HG03354 (cell line): ENCODE measurements at regions not wholly inside any gene's neighbourhood (a gene's known extent, or its start where the extent isn't known, plus 50 kb on each side); places are given as distances from the start of the nearest gene placed in this dataset.
"Not testable (repeated sequence)": the region's sequence is repeated elsewhere in the genome, so short reads cannot be mapped to it uniquely, and the experiment has no call there.

Source experiments
- ATAC-seq: cut with Tn5 transposase; IDR thresholded peaks from one replicate; pipeline ENCODE4 v1.9.1; 2021; ENCODE audit warnings: mild to moderate bottlenecking; ENCODE audit not compliant: unreplicated experiment, poor library complexity, severe bottlenecking

DNA sequence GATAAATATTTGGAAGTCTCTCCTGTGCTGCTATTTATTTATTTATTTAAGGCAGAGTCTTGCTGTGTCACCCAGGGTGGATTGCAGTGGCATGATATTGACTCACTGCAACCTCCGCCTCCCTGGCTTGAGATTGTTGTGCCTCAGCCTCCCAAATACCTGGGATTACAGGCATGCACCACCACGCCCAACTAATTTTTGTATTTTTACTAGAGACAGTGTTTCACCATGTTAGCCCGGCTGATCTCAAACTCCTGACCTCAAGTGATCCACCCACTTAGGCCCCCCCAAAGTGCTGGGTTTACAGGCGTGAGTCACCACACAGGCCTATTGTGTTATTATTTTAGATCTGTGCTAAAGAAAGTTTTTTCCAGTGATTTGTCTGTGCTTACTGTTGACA, 225.2 kb downstream of the CCER1 start:
- ATAC-seq: no peak

DNA sequence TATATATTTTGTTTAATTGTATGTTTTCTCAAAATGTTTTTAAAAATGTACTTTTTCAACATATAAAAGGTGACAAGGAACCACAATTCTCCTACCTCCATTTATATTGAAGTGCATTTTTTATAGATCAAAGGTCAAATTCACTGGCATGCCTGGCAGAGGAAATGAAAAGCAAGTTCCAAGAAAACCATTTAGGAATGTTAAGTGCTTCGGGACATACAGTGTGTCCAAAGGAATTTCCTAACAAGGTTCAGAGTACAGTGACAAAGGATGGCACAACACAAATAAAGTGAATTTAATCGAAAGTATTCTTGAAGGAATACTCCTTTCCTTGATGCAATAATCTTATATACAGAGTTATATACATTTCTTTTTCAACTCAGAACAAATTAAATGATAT, 242.3 kb downstream of the CCER1 start:
- ATAC-seq: no peak

DNA sequence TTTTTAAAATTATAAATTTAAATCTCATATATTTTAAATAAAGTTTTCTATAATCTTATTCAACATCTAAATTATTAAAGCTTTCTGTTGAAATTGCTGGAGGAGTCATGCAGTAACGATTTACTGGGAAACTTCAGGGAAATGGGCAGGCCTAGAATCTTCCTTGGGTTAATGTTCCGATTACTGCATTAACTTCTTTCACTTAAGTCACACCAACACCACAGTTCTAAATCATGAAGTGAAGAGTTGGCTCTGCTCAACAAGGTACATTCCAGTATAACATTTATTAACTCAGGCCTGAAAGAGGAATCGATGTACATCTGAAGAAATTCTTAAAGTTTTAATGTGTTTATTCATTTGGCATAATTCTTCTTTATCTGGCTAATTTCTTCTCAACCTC, 244.3 kb downstream of the CCER1 start:
- ATAC-seq: no peak

DNA sequence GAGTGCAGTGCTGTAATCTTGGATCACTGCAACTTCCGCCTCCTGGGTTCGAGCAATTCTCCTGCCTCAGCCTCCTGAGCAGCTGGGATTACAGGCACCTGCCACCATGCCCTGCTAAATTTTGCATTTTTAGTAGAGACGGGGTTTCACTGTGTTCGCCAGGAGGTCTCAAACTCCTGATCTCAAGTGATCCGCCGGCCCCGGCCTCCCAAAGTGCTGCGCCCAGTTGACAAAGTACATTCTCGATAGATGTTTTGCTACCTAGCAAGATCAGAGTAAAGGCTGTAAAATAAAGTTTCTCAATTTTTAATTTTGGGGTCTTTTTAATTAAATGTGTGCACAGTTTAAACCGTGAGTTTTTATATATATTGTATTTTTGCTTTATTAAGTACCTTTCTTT, 248.9 kb downstream of the CCER1 start:
- no peak for ATAC-seq

DNA sequence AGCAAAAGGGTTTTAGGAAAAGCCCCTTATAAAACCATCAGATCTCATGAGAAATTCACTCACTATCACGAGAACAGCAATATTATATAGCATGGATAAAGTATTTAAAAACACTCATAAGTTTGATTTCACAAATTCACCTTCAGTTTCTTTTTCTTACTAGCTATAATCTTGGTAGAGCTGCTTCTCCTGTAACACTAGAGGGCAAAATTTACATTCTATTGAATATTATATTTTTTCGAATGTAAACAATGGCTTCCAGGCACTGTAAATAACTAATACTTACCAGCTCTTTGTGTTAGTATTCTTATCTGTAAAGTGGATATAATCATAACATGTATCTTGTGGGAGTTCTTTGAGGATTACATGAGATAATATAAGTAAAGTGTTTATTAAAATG, 259.6 kb downstream of the CCER1 start:
- ATAC-seq: no peak

DNA sequence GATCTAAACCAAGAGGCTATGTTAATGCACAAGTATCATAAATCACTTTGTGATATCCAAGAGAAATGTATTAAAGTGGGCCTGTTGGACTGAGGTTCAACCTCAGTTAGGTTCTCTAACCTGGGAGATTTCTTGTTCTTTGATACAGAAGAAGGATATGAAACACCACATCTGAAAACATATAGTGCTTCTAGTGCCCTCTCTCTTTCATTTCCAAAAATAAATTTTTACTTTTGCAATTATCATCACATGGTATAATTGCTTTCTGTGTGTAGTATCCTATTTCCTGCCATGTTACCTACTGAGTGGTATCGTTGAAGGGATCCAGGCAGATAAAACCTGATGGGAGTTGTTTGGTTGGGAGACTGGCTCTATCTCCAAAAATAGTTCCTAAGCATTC, 264.9 kb downstream of the CCER1 start:
- ATAC-seq: no peak

DNA sequence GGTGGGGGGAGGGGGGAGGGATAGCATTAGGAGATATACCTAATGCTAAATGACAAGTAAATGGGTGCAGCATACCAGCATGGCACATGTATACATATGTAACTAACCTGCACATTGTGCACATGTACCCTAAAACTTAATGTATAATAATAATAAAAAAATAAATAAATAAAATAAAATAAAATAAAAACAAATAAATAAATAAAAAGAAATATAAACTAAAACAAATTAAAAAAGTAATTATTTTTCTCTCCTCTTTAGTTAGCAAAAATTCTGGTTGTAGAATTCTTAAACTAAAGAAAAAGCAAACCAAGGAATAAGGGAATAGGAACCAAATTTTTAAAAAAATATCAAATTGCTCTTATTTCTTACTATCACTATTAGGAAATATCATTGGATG, 267.3 kb downstream of the CCER1 start:
- not testable (repeated sequence) for ATAC-seq

DNA sequence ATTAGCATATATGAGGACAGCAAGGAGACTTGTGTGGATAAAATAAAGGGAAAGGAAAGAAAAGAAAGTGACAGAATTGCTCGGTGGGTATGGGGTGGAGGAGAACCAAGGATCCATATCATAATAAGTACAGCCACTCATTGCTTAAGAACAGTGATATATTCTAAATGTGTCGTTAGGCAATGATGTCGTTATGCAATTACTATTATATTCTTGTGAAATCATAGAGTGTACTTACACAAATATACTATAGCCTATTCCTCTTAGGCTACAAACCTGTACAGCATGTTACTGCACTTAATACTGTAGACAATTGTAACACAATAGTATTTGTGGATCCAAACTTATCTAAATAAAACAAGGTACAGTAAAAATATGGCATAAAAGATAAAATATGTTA, 271.1 kb downstream of the CCER1 start:
- no peak for ATAC-seq

DNA sequence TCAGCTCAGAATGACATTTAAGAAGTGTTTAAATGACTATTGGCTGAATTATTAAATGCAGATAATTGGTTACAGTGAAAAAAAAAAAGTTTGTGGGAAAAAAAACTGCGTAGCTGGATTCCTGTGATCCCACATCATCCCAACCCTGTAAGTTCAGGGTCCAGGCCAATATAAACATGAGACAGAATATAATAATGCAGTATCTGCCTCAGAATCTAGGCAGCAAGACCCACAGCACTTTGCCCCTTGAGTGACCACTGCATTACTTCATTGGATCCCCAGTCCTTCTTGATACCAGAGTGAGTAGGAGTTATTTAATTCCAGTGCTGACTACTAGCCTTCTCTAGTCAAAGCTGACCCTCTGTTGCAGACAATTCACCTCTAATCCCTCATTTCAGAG, 272.6 kb downstream of the CCER1 start:
- no peak for ATAC-seq

DNA sequence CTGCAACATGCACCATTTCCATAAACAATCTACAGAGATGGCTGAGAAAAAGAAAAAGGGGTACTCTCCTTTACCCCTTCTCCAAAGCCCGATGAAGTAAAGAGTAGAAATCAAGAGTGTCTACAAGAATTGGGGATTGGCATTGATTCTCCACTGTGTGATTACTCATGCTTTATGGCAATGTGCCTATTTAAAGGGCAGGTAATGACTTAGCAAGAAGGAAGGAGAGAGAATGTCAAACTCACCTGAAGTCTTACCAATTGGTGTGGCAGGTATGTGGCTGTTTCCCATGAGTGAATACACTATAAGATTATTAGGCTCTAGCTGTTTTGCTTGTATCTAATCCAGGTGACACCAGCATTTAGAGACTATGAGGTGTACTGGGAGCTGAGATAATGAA, 275.3 kb downstream of the CCER1 start:
- no peak for ATAC-seq

DNA sequence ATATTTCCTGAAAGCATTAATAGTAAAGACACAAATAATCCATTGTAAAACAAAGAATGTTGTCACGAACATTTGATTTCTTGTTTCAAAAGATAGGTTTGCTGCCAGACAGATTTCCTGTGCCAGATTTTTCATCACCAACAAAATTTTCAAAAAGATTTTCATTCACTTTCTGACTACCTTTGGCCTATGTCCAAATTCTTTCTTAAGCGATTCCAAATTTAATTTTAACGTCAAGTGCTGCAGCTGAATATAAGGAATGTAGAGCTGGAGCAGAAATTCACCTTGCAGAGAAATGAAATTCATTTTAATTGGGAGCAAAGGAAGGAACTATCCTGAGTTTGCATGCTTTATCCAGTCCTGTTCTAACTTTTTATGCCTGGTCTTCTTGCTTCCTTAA, 277.4 kb downstream of the CCER1 start:
- ATAC-seq: no peak

DNA sequence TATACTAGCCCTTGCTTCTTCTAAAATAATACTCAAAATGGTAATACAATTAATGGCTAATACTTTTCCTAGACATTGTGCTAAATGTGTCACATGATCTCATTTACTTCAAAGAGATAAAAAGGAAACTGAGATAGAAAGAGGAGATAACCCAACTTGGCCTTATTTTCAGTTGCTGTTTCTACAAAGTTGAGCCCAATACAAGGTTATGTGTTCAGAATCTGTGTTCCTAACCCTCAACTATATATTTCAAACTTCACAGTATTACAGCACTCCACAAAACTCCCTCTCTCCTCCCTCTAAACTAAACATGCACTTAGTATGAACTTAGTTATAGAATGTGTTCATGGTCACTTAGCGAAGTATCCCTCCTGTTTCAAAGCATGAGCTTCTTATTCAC, 277.9 kb downstream of the CCER1 start:
- no peak for ATAC-seq

DNA sequence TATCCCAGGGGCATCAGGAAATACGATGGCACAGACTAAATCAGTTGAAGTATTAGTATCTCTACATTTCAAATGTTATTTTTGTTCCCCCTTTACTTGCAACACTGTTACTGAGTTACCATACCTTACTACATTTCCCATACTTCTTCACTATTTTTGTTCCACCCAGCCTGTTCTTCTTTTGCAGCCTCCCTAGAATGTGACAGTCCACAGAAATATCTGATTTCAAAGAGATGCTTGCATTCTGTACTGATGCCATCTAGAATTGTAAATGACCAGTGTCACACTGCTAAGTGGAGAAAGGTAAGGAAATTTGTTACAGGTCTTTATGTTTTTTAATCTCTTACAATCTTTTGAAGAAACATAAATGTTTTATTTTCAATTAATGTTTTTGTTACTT, 279.9 kb downstream of the CCER1 start:
- no peak for ATAC-seq

DNA sequence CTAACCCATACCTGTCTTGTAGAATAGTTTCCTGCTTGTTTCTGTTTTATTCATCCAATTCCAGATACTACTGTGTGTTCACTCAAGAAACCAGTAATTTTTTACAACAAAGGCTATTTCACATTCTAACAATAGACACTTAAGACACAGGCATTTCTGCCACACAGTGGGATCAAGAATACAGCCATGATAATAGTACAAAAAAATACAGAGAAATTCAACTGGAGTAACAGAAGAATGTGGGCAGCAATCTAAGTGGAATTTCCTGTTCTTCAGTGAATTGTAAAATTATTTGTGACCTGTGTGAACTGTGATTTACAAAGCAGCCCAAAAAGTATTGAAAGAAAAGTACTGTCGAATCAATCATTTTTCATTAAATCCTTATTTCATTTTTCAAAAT, 282.9 kb downstream of the CCER1 start:
- no peak for ATAC-seq

DNA sequence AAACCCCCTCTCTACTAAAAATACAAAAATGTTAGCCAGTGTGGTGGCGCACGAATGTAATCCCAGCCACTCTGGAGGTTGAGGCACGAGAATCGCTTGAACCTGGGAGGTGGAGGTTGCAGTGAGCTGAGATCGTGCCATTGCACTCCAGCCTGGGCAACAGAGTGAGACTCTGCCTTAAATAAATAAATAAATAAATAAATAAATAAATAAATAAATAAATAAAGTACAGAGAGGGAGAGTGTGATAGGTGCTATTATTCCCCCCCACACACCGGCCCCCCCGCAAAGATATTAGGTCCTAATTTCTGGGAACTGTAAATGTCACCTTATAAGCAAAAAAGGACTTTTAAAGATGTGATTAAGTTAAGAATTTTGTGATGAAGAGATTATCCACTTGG, 291.0 kb downstream of the CCER1 start:
- ATAC-seq: not testable (repeated sequence)

DNA sequence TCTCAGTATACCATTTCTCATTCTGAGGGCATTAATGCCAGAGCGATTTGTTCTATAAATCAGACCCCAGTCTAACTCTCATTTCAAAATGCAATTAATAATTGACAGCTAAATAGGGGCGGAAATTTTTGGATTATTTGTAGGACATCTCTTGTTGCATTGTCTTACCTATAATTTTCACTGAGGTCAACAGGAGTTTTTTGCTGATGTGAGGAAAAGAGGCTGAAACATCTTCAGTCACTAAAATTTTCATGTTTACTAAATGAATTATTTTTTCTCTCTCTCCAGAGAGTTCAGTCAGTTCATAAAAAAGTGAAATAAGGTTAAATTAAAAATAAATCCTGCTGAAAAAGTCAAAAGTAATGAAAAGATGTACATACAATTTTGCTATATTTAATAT, 295.9 kb downstream of the CCER1 start:
- ATAC-seq: no peak

DNA sequence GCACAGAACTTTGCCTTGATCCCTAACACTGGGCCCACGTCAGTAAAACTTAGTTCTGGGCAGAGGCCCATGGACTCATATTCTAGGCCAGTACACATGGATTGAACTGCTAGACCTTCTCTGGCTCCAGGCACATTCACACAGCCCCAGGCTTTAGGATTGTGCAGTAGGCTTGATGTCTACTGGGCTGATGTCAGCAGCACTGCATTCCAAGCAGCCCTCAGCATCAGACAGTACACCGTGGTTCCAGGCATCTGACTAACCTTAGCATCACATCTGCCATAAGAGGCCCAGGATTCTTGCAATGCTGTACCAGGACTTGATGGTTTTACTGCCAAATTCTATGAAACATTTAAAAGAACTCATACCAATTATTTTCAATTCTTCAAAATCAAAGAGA, 301.9 kb downstream of the CCER1 start:
- ATAC-seq: no peak

DNA sequence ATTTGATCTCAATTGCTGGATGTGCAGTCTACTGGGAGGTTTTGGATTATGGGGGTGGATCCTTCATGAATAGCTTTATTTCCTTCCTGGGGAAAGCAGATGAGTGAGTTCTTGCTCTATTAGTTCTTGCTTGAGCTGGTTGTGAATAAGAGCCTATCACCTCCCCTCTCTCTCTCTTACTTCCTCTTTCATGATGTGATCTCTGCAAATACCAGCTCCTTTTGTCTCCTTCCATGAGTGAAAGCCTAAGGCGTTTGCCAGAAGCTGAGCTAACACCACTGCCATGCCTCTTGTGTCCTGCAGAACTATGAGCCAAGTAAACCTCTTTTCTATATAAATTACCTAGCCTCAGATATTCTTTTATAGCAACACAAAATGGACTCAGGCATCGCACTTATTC, 302.7 kb downstream of the CCER1 start:
- ATAC-seq: no peak

DNA sequence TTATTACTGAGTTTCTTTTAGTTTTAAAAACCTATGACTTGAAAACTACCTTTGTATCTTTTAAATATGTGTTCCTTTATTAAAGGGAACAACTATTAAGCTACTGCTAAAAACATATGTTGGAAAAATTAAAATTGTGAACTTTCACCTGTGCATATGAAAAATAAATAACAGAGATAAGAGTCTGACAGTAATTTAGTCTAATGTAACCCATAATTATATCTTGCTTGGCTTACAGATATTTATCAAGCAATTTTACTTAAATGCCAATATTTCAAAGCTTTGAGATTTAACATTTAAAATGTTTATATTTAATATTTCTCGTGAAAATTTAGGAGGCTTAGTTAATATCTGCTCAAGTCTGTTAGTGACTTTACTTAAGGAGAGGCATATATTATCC, 309.8 kb downstream of the CCER1 start:
- ATAC-seq: no peak

DNA sequence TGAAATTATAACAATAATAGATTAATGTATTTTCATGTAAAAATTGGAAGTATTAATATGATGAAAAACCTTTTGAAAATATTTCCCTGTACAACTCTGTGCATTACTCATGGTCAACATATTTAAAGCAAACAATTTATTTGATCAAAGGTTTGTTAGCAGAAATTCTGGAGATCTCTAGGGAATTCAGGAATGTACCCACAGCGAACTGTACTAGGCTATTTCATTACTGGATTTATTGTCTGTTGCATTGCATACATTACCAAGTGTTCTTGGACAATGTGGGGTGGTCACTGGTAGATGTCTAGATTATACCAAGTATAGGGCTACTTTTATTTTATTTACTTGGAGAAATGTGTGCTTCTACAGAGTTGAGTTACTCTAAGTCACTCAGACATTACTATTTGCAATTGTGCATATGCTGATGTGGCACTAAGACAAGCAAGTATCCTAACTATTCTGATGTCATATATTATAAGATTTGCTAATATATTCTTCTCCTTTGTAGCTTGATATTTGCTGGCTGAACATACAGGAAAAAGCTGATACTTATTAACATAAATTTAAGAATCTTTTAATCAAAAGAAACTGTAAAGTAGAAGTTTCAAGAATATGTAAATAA, 323.3 kb downstream of the CCER1 start:
- ATAC-seq: no peak

DNA sequence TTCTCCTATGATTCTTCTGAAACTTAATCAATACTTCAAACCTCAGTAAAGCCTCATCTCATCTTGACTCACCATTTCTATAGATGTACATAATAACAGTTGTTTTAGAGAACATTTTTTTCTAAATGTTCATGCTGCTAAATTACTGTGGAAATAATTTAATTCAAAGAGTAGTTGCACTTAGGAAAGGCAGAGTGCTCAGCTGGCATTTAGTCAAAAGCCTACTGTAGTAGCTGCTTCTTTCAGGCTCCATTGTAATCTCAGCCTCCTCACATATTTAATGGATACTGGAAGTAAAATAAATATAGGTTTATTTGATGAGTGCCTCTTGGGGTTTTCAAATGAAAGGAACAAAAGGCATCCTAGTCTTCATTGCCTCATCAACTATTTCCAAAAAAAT, 325.0 kb downstream of the CCER1 start:
- no peak for ATAC-seq

DNA sequence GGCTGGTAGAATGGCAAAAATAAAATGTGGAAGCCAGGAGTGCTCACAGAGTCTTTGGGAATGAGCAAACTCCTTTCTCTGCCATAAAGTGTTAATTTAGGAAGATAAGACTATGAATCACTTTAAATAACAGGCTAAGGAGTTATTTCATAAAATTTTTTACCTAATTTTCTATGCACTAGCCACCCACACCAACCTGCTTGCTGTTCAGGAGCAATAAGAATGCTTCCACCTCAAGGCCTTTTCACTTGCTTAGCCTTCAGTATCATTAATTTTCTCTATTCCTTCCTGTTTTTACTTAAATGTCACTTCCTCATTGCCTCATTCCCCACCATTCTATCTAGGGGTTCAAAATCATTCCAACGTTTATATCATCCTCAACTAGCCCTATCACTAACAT, 326.8 kb downstream of the CCER1 start:
- ATAC-seq: no peak
